ENCODE measurements at regions not wholly inside any gene's neighbourhood (a gene's known extent, or its start where the extent isn't known, plus 50 kb on each side); places are given as distances from the start of the nearest gene placed in this dataset.

DNA sequence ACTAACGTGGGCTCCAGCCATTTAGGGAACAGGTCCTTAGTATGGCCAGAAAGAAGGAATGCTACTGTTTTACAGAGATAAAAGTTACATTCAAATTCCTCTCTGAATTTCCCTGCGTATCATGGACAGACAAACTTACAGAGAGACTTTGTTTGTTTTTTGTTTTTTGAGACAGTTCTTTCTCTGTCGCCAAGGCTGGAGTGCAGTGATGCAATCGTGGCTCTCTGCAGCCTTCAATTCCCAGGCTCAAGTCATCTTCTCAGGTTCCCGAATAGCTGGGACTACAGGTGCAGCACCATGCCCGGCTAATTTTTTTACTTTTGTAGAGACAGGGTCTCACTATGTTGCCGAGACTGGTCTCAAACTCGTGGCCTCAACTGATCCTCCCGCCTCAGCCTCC is 64.5 kb upstream of the MPP7 start:
- TF ChIP-seq RAD21 (conservative IDR thresholded peaks at IDR 0.05) (no peak), EP300 (conservative IDR thresholded peaks at IDR 0.05; ENCODE audit: poor library complexity, severe bottlenecking) (no peak), POLR2AphosphoS5 (IDR thresholded peaks at IDR 0.05) (no peak)
- TF ChIP-seq, protein P1, sequence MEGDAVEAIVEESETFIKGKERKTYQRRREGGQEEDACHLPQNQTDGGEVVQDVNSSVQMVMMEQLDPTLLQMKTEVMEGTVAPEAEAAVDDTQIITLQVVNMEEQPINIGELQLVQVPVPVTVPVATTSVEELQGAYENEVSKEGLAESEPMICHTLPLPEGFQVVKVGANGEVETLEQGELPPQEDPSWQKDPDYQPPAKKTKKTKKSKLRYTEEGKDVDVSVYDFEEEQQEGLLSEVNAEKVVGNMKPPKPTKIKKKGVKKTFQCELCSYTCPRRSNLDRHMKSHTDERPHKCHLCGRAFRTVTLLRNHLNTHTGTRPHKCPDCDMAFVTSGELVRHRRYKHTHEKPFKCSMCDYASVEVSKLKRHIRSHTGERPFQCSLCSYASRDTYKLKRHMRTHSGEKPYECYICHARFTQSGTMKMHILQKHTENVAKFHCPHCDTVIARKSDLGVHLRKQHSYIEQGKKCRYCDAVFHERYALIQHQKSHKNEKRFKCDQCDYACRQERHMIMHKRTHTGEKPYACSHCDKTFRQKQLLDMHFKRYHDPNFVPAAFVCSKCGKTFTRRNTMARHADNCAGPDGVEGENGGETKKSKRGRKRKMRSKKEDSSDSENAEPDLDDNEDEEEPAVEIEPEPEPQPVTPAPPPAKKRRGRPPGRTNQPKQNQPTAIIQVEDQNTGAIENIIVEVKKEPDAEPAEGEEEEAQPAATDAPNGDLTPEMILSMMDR (IDR thresholded peaks at IDR 0.05; ENCODE audit: poor library complexity, severe bottlenecking): no peak
- TF ChIP-seq, protein P2, sequence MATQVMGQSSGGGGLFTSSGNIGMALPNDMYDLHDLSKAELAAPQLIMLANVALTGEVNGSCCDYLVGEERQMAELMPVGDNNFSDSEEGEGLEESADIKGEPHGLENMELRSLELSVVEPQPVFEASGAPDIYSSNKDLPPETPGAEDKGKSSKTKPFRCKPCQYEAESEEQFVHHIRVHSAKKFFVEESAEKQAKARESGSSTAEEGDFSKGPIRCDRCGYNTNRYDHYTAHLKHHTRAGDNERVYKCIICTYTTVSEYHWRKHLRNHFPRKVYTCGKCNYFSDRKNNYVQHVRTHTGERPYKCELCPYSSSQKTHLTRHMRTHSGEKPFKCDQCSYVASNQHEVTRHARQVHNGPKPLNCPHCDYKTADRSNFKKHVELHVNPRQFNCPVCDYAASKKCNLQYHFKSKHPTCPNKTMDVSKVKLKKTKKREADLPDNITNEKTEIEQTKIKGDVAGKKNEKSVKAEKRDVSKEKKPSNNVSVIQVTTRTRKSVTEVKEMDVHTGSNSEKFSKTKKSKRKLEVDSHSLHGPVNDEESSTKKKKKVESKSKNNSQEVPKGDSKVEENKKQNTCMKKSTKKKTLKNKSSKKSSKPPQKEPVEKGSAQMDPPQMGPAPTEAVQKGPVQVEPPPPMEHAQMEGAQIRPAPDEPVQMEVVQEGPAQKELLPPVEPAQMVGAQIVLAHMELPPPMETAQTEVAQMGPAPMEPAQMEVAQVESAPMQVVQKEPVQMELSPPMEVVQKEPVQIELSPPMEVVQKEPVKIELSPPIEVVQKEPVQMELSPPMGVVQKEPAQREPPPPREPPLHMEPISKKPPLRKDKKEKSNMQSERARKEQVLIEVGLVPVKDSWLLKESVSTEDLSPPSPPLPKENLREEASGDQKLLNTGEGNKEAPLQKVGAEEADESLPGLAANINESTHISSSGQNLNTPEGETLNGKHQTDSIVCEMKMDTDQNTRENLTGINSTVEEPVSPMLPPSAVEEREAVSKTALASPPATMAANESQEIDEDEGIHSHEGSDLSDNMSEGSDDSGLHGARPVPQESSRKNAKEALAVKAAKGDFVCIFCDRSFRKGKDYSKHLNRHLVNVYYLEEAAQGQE (IDR thresholded peaks at IDR 0.05; ENCODE audit: borderline replicate concordance): no peak
